Neuronal stem cell (in vitro differentiated cells): ENCODE measurements at regions not wholly inside any gene's neighbourhood (a gene's known extent, or its start where the extent isn't known, plus 50 kb on each side); places are given as distances from the start of the nearest gene placed in this dataset.
"Not testable (repeated sequence)": the region's sequence is repeated elsewhere in the genome, so short reads cannot be mapped to it uniquely, and the experiment has no call there.

Source experiments
- DNase-seq: peaks from one replicate; pipeline ENCODE4 v3.0.0-alpha.2; 2013; ENCODE audit warnings: low spot score
- H2AFZ ChIP-seq: one replicate; pipeline ENCODE4 v1.6.1; 2013; ENCODE audit warnings: mild to moderate bottlenecking, low read length, inconsistent platforms
- H2AK5ac ChIP-seq: 2 replicates; pipeline ENCODE4 v1.6.1; 2013; ENCODE audit warnings: low read depth, mild to moderate bottlenecking, inconsistent platforms, low read length, moderate library complexity, mixed read lengths
- H2BK120ac ChIP-seq: 2 replicates; pipeline ENCODE4 v1.6.1; 2013; ENCODE audit warnings: low read depth, mild to moderate bottlenecking, inconsistent platforms, low read length, moderate library complexity, mixed read lengths
- H2BK12ac ChIP-seq: one replicate; pipeline ENCODE4 v1.6.1; 2013; ENCODE audit warnings: low read length, inconsistent platforms
- H2BK15ac ChIP-seq: 2 replicates; pipeline ENCODE4 v1.6.1; 2013; ENCODE audit warnings: mild to moderate bottlenecking, low read length, inconsistent platforms, mixed read lengths
- H2BK5ac ChIP-seq: one replicate; pipeline ENCODE4 v1.6.1; 2013; ENCODE audit warnings: inconsistent platforms, mild to moderate bottlenecking, low read length, moderate library complexity
- H3K14ac ChIP-seq: one replicate; pipeline ENCODE4 v1.6.1; 2013; ENCODE audit warnings: low read length, inconsistent platforms
- H3K18ac ChIP-seq: 2 replicates; pipeline ENCODE4 v1.6.1; 2013; ENCODE audit warnings: low read length, inconsistent platforms
- H3K23ac ChIP-seq: 2 replicates; pipeline ENCODE4 v1.6.1; 2013; ENCODE audit warnings: low read depth, mild to moderate bottlenecking, mixed read lengths, low read length, inconsistent platforms; ENCODE audit not compliant: poor library complexity
- H3K27ac ChIP-seq: replicated peaks from 3 replicates; pipeline ENCODE4 v1.5.1; 2013; ENCODE audit warnings: low read length, inconsistent platforms
- H3K27me3 ChIP-seq, 3 experiments: 2 replicates each; pipeline ENCODE4 v1.6.1; 2013; ENCODE audit warnings: low read length in 3 of 3, mild to moderate bottlenecking in 2 of 3, inconsistent platforms in 1 of 3, low read depth in 1 of 3, mixed read lengths in 1 of 3, moderate library complexity in 1 of 3; ENCODE audit not compliant: control insufficient read depth in 3 of 3, insufficient read depth in 3 of 3
- H3K36me3 ChIP-seq, 2 donors: replicated peaks in 1 of 2; 2 replicates each; pipeline ENCODE4 v1.6.1; 2013; ENCODE audit warnings: low read length in 2 of 2; ENCODE audit not compliant: control insufficient read depth in 2 of 2, insufficient read depth in 2 of 2
- H3K4ac ChIP-seq: 2 replicates; pipeline ENCODE4 v1.6.1; 2013; ENCODE audit warnings: inconsistent platforms, mild to moderate bottlenecking, low read length, moderate library complexity
- H3K4me1 ChIP-seq, 2 donors: 1 replicate in 1 of 2; 2 replicates in 1 of 2; pipeline ENCODE4 v1.6.1; 2013; ENCODE audit warnings: low read length in 2 of 2, low read depth in 1 of 2; ENCODE audit not compliant: control insufficient read depth in 2 of 2, insufficient read depth in 1 of 2
- H3K4me2 ChIP-seq: one replicate; pipeline ENCODE4 v1.6.1; 2013; ENCODE audit warnings: mild to moderate bottlenecking, low read length, inconsistent platforms; ENCODE audit not compliant: insufficient read depth, poor library complexity, severe bottlenecking
- H3K4me3 ChIP-seq, 2 donors: 2 replicates each; pipeline ENCODE4 v1.5.1; 2013; ENCODE audit warnings: low read length in 2 of 2, mild to moderate bottlenecking in 2 of 2, inconsistent platforms in 1 of 2, moderate library complexity in 1 of 2
- H3K79me1 ChIP-seq: one replicate; pipeline ENCODE4 v1.6.1; 2013; ENCODE audit warnings: low read depth, mild to moderate bottlenecking, inconsistent platforms, low read length, moderate library complexity
- H3K9ac ChIP-seq: one replicate; pipeline ENCODE4 v1.6.1; 2013; ENCODE audit warnings: mild to moderate bottlenecking, low read depth, low read length, inconsistent platforms; ENCODE audit not compliant: poor library complexity
- H3K9me3 ChIP-seq, 2 donors: replicated peaks in 1 of 2; 2 replicates each; pipeline versions ENCODE3 to v1.6.1; 2013; ENCODE audit warnings: low read length in 2 of 2, mild to moderate bottlenecking in 2 of 2, inconsistent platforms in 1 of 2, low read depth in 1 of 2, mixed read lengths in 1 of 2, moderate library complexity in 1 of 2; ENCODE audit not compliant: control insufficient read depth in 2 of 2, insufficient read depth in 1 of 2
- H4K8ac ChIP-seq: one replicate; pipeline ENCODE4 v1.6.1; 2013; ENCODE audit warnings: low read depth, mild to moderate bottlenecking, inconsistent platforms, low read length, moderate library complexity
- H4K91ac ChIP-seq: one replicate; pipeline ENCODE4 v1.6.1; 2013; ENCODE audit warnings: low read length, low read depth, mild to moderate bottlenecking, inconsistent platforms; ENCODE audit not compliant: poor library complexity
- WGBS, 2 donors: extraction: QIAGEN DNeasy Blood & Tissue Kit; methylation state at CpG; one replicate each; pipeline ENCODE4 v1.1.7; 2013; ENCODE audit warnings: missing lambda C conversion rate in 2 of 2, mixed read lengths in 1 of 2; ENCODE audit not compliant: insufficient read length in 2 of 2, insufficient replicate concordance in 1 of 2; ENCODE audit errors: extremely low coverage in 2 of 2; 5-methylcytosine and 5-hydroxymethylcytosine counted together

GRCh38 chr4:164605791-164606190 is 148.1 kb upstream of the SMIM31 start:
- DNase-seq, H3K18ac ChIP-seq, H3K4me2 ChIP-seq, H2BK15ac ChIP-seq, H4K91ac ChIP-seq, H3K9me3 ChIP-seq, H3K9ac ChIP-seq, H2BK12ac ChIP-seq, H2AK5ac ChIP-seq, H2BK120ac ChIP-seq, H3K4ac ChIP-seq, H2BK5ac ChIP-seq, H3K4me1 ChIP-seq, H3K14ac ChIP-seq, H3K27me3 ChIP-seq, H3K4me3 ChIP-seq, H4K8ac ChIP-seq, H3K79me1 ChIP-seq, H2AFZ ChIP-seq, H3K23ac ChIP-seq, H3K27ac ChIP-seq, H3K36me3 ChIP-seq: not testable (repeated sequence)
- no CpG with 5 or more reads among the region's 6 CpGs for WGBS, 2 donors

- Histone ChIP-seq H3K27me3 (no peaks in the 10 kb centered on the region), H2BK120ac (no peak overlapping the region), H2AFZ (no peak overlapping the region), H2BK5ac (no peak overlapping the region), H3K4me3 (no peak overlapping the region), H3K4me2 (no peak overlapping the region), H3K4me1 (no peaks in the 10 kb centered on the region), H3K23ac (no peak overlapping the region), H3K14ac (no peak overlapping the region), H3K18ac (no peak overlapping the region), H3K36me3 (no peaks in the 10 kb centered on the region), H2BK12ac (no peak overlapping the region), H2BK15ac (no peak overlapping the region), H3K27ac (no peak overlapping the region), H3K9me3 (peaks cover 0 to 5% of the 10 kb centered on the region in 2 donors), H4K8ac (no peak overlapping the region), H2AK5ac (no peak overlapping the region), H4K91ac (no peak overlapping the region), H3K4ac (no peak overlapping the region), H3K9ac (no peak overlapping the region), H3K79me1 (no peaks in the 10 kb centered on the region)
- no peak for DNase-seq
Observed at GRCh38 chr4:164606478-164606877, 147.5 kb upstream of the SMIM31 start.

GRCh38 chr4:164613256-164613655 is 140.7 kb upstream of the SMIM31 start:
- H3K27ac ChIP-seq = no peak overlapping the region
- H2BK12ac ChIP-seq = no peak overlapping the region
- WGBS, 2 donors = no CpG with 5 or more reads among the region's 1 CpG

GRCh38 chr4:164613792-164614191 is 140.1 kb upstream of the SMIM31 start:
- Histone ChIP-seq H2BK15ac (no peak overlapping the region), H3K27me3 (no peaks in the 10 kb centered on the region), H2AK5ac (no peak overlapping the region), H3K4me2 (no peak overlapping the region), H3K27ac (no peak overlapping the region), H2BK5ac (no peak overlapping the region), H3K4me3 (no peak overlapping the region), H3K79me1 (no peaks in the 10 kb centered on the region), H3K4ac (no peak overlapping the region), H4K91ac (no peak overlapping the region), H3K23ac (no peak overlapping the region), H4K8ac (no peak overlapping the region), H2BK12ac (no peak overlapping the region), H3K18ac (no peak overlapping the region), H3K9me3 (no peaks in the 10 kb centered on the region), H2BK120ac (no peak overlapping the region), H3K36me3 (no peaks in the 10 kb centered on the region), H3K14ac (no peak overlapping the region), H3K9ac (no peak overlapping the region), H3K4me1 (peaks cover 0 to 2% of the 10 kb centered on the region in 2 donors), H2AFZ (no peak overlapping the region)
- DNase-seq = no peak

More at GRCh38 chr4:164613256-164613655, 140.7 kb upstream of the SMIM31 start:
- Histone ChIP-seq H4K91ac (no peak overlapping the region), H3K23ac (no peak overlapping the region), H3K9ac (no peak overlapping the region), H3K36me3 (no peaks in the 10 kb centered on the region), H3K9me3 (no peaks in the 10 kb centered on the region), H3K27me3 (no peaks in the 10 kb centered on the region), H2AK5ac (no peak overlapping the region), H3K79me1 (no peaks in the 10 kb centered on the region), H2AFZ (no peak overlapping the region), H3K4me3 (no peak overlapping the region), H2BK5ac (no peak overlapping the region), H3K18ac (no peak overlapping the region), H2BK120ac (no peak overlapping the region), H4K8ac (no peak overlapping the region), H3K4ac (no peak overlapping the region), H3K4me1 (peaks cover 0 to 2% of the 10 kb centered on the region in 2 donors), H2BK15ac (no peak overlapping the region), H3K14ac (no peak overlapping the region), H3K4me2 (no peak overlapping the region)
- no peak for DNase-seq
